ENCODE measurements at regions not wholly inside any gene's neighbourhood (a gene's known extent, or its start where the extent isn't known, plus 50 kb on each side); places are given as distances from the start of the nearest gene placed in this dataset.

DNA sequence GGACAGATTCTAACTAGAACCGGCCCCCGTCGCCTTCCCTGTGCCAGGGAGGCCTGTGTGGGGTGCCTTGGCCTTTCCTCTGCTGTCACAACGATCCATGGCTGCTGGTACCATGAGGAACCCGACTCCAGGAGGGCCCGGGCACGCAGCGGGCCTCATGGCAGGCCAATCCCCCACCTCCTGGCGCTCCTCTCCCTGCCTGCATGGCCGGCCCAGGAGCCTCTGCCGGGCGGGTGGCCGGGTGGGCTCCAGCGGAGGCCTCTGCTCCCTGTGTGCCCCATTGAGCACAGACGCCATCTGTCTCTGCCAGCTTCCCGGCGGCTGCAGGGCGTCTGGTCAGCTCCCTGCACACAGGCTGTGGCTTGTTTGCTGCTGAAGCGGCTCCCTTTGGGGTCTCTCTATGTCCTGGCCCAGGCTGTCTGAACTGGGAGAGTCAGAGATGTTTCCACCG lies 86.5 kb downstream of the MYEOV start:
- DNase-seq, result no peak

DNA sequence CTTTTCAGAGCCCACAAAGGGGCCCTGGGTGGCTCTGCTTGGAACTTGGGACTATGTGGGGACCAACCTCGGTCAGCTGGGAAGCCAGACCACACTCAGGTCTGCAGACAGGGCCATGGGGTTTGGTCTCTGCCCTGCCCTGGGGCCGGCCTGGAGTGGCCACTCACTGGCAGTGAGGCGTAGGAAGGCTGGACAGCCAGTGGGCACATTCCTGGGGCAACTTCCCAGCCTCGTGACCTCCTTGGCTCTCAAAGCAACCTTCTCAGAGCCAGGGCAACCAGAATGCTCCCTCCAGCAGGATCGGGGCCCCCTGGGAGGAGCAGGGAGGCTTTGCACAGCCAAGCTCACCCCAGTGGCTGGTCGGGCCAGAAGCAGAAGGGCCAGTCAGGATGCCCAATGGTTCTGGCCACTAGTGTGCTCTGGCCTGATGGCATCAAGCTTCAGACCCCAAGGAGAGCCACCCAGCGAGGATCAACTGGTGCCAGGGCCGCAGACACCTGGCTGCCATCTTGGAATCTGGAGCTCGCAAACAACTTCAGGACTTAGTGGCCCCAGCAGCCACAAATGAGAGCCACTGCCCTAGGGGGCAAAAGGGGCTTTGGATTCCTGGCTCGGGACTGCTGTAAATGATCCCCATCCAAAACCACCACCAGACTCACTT lies 87.1 kb downstream of the MYEOV start:
- no peak for DNase-seq

DNA sequence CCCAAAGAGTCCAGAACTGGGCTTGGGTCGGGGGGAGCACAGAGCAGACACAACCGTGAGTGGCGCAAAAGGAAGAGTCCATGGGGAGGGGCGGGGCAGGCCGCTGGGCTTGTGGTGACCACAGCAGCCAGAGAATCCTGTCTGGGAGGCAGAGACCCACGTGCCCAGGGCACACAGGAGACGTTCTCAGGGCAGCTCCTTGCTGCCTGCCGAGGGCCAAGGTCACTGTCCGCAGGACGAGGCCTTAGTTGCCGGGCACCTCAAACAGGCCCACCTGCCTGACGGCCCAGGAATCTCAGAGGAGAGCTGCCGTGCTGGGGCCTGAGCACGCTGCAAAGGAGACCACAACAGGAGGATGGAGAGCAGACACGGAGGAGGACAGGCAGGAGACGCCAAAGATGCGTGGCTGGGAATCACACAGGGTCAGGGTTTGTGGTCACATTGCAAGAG lies 87.8 kb downstream of the MYEOV start:
- peak in 1 of 2 donors; percentile 18 for DNase-seq

DNA sequence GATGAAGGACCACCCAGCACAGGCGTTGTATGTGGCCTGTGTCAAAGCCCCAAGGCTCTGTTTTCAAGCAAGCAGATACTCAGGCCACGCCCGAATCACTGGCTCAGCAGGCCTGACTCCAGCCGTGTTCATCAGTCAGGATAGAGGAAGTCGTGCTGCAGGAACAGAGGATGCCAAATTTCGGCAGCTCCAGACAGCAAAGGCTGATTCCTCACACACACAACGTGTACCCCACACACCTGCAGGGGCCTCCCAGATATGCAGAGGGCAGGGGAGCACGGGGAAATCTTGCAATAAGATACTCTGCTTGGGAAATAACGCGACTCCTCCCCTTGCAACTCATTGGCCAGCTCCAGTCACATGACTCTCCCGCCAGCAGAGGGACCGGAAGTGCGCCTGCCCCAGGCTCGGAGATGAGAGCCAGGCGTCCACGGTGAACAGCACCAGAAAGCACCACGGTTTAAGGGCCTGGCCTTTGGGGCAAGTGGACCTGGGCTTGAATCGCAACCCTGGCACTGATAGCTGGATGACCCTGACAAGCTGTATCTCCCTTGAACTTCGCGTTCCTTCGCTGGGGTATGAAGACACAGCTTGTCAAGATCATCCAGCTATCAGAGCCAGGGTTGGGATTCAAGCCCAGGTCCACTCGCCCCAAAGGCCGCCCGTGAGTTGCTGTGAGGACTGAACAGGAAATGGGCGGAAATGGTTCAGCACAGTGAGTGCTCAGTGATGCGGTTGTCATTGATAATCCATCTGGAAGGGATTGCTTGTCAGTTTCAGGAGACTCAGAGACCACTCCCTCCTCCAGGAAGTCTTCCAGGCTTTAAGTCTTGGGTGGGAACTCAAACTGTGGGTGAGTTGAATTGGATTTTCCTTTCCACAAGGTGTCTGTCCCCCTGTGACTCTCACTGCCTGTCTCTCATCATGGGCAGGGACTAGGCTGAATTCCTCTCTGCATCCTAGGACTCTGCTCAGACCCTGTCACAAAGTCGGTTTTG lies 88.5 kb downstream of the MYEOV start:
- peak in 1 of 2 donors; percentile 36 for DNase-seq

DNA sequence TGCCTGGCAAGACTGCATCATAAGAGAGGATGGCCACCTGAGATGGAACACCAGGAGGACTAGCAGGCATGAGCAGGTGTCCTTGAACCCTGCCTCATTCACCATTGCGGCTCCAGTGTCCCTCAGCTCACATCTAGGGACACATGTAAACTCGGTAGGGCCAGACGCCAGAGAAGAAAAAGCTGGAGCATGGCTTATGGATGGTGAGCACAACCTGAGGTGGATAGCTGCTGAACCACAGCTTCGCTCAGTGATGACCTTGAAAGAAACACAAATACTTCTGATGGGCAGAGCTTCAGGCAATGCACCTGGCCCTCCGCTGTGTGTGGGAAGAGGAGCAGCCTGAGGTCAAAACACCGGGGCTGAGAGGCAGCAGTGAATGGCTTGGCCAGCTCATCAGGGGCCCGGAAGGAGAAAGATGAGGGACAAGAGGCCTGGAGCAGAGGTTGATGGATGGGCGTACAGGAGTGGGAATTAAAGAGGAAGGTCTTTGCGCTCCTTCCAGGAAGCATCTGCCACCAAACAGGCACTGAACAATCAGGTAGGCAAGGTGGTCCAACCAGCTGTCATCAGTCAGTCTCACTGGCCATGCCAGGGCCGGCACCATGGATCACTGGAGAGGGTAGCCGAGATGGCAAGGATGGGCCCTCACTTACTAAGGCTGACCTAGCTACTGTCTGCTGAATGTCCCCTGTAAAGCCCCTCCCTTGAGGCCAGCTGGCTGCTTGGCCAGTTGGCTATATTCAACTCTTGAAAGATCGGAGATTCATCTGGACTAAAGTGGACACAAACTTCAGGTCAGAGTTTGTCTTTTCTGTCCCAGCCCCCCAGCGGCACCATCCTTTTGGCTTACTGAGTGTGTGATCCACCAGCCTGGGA lies 89.7 kb downstream of the MYEOV start:
- no peak for DNase-seq

DNA sequence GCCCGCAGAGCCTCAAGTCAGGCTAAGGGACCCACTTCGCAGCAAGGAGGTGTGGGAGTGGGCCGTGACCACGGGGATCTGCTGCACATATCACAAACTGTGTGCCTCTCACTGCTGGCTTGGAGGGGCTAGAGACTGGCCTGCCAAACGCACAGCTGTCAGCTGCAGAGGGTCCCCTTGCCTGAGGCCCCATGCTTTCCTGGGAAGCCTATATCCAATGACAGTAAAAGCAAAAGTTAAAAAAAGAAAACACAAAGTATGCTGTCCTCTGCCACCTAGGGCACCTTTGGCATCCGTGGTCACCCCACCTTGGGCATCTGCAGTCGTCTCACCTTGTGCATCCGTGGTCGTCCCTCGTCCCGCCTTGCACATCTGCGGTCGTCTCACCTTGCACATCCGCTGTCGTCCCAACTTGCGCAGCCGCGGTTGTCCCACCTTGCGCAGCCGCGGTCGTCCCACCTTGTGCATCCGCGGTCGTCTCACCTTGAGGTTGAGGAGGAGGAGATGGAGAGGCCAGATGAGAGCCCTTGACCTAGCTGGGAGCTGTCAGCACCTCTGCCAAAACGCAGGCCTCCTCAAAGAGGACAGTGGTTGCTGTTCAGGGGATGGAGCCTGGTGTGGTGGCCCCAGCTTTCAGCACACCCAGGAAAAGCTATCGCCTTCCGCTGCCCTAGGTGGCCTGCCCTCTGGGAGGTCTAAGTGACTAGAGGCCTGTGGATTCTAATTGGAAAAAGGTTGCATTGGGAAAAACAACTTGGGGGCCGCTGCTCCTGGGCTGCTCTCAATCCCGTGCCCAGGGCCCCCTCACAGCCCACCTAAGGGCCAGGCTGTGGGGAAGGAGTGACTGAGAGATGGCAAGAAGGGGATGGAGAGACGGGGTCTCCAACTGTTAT lies 90.5 kb downstream of the MYEOV start:
- no peak for DNase-seq

DNA sequence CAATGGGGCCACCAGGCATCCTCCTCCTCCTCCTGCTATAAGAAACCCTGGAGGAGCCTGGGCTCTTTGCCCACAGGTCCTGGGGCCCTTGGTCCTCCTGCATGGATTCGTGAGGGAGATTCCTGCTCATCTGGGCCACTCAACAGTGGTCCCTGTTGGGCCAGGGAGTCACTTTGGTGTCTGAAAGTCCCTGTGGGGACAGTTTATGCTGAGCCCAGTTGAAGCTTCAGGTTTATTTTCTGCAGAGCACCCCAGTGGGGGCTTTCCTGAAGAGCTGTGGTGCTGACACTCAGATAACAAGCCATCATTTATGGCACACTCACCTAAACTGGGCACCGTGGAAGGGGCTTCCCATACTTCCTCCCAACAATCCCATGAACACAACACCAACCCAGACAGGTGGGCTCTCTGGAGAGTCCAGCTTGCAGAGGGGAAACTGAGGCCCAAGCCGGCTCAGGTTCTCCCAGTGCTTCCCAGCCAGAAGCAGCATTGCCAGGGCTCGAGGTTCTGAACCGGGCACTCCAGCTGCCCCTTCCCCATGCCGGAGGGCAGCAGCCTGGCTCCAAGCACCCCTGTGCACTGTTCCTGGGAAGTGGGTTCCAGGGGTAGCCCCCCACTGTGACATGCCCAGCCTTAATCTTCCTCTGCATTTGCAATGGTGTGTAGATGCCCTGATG lies 91.3 kb downstream of the MYEOV start:
- no peak for DNase-seq

DNA sequence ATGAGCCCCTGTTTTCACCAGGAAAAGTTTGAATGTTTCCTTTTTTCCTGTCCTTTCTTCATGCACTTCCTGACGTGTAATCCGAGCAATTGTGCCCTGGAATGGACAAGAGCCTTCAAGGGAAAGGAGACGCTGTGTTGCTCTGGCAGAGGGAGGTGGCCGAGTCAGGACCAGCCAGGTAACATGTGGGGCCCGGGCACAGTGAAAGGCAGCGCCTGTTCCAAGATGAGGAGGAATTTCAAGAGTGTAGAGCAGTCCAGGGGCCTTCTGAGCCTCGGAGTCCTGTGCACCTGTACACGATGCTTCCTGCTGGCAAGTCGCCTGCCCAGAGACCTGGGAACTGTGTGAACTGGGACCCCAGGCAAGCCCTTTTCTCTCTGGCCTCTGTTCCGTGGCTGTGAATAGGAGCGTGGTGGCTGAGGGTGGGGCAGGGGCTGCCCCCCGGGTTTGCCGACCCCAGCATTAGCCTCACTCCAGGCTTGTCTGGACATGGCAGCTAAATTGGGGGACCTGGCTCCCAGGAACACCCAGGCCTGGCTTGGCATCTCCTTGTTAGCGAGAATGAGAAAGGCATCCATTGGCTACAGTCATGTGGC lies 92.0 kb downstream of the MYEOV start:
- no peak for DNase-seq

DNA sequence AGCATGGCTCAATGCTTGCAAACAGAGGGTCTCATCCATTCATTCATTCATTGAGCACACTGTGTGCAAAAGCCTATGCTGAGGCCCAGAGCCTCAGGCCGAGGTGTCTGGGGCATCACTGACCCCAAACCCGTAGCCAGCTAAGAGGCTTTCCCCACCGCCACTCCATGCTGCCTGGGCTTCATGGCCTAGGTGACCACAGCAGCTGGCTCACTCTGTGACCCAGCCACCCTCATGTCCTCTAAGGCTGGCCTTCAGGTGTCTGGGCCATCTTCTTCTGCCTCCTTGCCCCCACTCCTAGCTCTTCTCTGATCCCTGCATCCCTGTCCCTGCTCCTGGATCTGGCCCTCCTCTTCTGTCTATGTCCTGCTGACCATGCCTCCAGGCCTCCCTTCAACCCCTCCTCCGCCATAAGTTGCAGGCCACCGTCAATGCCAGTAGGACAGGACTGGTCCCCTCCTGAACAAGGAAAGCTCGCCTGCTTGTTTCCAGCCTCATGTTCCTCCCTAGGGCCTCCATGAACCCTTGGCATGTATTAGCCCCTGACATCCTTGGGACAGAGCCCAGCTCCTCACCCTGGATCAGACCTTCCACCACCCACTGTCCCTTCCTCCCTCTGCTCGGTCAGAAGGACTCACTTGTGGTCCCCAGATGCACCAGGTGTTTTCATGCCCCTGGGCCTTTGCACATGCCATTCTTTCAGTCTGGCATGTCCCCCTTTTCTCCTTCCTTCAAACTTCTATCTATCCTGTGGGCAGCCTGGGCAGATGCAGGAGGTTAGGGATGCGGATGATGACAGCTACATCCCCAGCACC lies 92.8 kb downstream of the MYEOV start:
- no peak for DNase-seq

DNA sequence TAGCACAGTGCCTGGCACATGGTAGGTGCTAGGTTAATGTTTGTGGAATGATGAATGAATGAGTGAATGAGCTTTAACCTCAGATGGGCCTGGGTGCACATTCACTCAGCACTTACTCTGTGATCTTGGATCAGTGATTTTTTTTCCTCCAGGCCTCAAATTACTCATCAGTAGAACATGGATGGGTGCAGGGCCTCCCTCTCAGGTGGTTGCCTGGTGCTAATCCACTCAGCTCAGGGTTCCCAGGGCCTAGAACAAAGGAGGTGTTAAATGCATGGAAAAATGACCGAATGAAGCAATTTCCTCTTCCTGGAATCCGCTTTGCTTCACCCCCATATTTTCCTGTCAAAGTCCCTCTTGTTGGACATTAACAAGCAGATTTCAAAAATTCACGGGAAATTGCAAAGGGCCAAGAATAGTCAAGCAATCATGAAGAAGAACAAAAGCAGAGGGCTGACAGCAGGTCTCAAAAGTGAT lies 93.5 kb downstream of the MYEOV start:
- no peak for DNase-seq

DNA sequence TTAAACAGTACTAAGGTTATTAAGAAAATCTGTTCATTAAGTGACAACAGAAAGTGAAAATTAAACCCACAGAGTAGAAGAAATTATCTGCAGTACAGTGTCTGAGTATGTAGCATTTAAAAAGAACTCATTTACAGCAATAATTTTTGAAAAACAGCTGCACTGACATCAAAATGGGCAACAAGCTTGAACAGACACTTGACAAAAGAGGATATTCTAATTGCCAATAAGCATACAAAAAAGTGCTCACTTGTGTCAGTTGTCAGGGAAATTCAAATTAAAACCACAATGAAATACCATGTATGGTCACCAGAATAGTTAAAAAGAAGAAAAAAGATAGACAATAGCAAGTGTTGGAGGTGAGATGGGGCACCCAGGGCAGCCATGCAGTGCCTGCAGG lies 93.3 kb upstream of the LINC01488 start:
- DNase-seq, result no peak

DNA sequence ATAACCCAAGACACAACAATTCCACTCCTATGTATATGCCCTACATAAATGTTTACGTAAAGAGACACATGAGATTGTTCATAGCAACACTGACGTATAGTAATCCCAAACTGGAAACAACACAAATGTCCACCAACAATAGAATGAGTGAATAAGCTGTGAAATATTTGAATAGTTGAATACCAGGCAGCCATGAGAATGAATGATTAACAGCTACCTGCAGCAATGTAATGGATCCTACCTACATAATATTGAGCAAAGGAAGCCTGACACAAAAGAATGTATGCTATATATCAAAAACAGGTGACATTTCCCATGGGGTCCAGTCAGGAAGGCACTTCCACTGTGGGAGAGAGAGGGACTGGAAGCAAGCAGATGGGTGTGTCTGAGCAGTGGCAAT lies 92.8 kb upstream of the LINC01488 start:
- DNase-seq, result no peak

DNA sequence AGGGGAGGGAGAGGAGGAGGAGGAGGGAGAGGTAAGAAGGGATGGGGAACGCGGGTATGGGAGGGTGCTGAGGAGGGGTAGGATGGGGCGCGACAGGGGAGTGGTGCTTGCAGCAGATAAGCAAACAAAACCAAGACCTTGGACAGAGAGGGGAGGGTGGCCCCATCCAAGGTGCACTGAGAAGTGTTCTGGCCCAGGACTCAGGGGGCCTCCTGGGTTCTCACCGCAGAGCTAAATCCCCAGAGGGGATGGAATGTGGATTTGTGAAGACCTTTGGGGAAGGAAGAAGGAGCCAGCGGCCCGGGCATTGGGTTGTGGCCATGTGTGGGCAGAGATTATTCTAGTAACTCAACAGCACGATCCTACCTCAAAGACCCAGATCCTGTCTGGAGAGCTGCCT lies 90.9 kb upstream of the LINC01488 start:
- DNase-seq, result no peak

DNA sequence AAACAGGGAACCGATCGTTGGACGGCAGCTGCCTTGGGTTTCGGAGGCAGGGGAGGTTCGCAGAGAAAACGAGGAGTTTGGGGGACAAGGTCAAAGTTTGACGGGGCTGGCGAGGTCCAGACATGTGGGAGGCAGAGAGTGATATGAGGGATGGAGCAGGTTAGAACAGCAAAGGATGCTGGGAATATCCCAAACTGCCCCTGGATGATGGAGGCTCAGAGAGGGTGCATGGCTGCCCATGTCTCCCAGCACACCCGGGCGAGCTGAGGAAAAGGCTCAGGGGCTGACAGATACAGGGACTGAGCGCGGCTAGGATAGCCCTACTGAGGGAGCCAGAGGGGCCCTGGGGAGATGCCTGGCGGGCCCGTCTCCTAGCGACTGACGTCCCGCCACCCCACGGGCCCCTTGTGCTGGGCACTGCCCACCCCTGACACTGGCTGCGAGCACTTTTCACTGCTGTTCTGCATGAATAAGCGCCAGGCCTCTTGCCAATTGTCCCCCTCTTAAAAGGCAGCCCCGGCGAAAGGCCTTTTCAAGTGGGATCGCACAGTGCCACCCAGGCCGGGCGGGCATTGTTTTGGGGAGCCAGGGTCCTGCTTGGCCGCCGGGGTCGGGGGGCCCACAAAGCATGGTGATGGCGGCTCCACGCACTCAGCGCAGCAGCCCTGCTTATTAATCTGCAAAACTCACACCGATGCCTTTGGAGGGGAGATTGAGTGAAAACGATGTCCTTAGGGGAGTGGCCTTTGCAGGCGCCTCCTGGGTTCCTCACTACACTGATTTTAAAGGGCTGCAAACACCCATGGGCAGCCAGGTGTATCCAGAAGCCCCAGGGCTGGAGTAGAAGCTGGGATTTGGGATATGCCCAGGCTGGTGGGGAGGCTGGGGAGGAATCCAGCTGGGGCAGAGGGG lies 90.0 kb upstream of the LINC01488 start:
- no peak for DNase-seq

DNA sequence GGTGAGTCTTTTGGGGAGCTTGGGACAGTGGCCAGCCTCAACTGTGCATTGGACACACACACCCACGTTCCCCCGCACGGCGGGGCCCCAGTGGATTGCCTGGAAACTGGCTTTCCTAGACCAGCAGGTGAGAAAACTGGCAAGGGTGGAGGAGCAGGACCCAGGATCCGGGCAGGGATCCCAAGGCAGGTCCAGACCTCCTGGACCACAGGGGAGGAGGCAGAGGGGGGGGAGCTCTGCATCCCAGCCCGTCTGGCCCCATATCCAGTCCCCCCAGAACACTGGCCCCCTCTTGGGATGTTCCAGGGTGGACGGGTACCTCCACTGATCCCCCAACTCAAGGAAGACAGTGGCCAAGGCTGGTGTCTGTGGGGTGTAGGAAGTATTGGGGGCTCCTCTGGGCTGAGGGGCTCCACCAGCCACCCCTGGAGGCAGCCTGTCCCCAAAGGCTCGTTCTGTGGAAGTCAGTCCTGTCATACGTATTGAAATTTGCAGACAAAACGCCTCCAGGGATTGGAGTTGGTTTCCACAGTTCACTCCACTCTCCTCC lies 89.3 kb upstream of the LINC01488 start:
- no peak for DNase-seq

DNA sequence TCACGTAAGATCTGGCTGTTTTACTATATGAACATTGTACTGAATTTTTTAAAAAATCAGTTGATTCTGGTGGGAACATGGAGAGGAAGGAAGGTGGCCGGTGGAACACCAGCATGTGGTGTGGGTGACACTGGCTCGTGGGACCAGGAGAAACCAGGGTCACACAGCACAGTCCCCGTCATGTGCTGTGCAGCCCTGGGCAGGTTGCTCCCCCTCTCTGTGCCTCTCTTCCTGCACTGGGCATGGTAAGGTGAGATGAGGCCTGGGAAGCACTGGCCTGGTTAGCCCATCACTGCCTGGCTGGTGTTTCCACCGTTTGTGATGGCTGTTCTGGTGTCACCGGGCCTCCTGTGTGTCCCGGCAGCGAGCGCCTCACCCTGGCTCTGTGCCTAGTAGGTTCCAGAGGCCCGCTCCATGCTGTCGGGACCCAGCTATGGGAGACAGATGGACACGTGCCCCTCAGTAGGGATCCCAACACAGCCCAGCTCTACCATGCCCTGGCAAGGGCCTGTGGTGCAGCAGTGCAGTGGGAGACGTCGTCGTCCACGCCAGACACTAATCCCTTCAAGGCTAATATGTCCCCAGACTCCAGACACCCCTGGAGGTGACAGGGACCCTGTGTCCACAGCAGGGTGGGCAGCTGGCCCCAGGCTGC lies 88.2 kb upstream of the LINC01488 start:
- DNase-seq, result no peak

DNA sequence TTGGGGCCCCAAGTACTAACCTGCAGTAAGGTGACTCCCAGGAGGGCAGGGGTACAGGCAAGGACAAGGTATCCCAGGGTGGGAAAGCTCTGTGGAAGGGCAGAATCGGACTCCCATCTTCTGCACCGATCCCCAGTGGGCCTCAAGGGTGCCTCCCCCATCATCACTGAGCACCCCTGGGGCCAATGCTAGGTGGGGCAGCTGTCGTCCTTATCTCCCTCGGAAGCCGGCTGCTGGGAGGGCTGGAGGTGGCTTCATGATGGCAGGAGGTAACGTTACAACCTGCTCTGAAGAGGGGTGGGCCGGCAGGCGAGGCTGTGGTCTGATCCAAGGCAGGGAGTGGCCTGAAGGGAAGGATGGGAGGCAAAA lies 87.6 kb upstream of the LINC01488 start:
- no peak for DNase-seq
